ENCODE measurements at regions not wholly inside any gene's neighbourhood (a gene's known extent, or its start where the extent isn't known, plus 50 kb on each side); places are given as distances from the start of the nearest gene placed in this dataset.

DNA sequence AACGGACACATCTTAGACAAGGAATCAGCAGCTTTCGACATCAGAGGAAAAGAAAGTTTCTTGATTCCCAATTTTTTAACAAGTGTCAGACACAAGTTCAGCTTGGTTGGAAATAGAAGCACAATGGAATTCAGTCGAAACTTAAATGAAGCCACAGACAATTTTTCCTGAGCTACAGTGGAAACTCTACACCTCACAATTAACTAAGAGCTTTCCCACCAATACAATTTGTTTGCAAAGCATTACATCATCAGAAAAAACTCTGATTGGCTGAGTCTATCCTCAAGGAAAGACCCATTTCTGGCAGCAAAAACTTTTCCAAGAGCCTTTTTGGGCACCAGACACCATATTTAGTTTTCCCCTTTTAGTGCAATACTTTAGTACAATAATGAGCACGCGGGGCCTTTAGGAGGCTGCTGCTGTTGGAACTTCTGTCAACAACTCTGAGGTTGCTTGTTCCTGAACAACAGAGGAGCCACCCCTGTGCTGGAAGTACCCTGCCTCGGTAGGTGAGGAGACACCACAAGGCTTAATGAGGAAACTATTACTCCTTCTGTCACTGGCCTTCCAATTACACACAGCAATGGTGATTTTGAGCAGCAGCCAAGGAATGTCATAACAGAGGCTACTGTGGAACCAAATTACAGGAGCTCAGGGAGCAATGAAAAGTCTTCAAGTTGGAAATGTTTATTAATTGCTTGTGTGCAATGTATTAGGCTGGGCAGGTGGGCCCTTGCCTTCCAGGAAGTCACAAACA is 61.9 kb upstream of the BARX2 start:
- no peaks in the 10 kb centered on the region for H3K27me3 ChIP-seq (ENCODE audit: insufficient read depth, low read length, poor library complexity)
- H3K79me2 ChIP-seq (ENCODE audit: insufficient read depth, low read length) = no peaks in the 10 kb centered on the region
- H3K4me1 ChIP-seq (ENCODE audit: insufficient read depth, low read length) = no peaks in the 10 kb centered on the region
- TF ChIP-seq EZH2 (IDR thresholded peaks at IDR 0.05; ENCODE audit: borderline replicate concordance, low read depth, low read length, severe bottlenecking) = no peak
- TF ChIP-seq, protein P1, sequence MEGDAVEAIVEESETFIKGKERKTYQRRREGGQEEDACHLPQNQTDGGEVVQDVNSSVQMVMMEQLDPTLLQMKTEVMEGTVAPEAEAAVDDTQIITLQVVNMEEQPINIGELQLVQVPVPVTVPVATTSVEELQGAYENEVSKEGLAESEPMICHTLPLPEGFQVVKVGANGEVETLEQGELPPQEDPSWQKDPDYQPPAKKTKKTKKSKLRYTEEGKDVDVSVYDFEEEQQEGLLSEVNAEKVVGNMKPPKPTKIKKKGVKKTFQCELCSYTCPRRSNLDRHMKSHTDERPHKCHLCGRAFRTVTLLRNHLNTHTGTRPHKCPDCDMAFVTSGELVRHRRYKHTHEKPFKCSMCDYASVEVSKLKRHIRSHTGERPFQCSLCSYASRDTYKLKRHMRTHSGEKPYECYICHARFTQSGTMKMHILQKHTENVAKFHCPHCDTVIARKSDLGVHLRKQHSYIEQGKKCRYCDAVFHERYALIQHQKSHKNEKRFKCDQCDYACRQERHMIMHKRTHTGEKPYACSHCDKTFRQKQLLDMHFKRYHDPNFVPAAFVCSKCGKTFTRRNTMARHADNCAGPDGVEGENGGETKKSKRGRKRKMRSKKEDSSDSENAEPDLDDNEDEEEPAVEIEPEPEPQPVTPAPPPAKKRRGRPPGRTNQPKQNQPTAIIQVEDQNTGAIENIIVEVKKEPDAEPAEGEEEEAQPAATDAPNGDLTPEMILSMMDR (IDR thresholded peaks at IDR 0.05; ENCODE audit: borderline replicate concordance, extremely low read depth, low read length, poor library complexity, severe bottlenecking) = no peak
- H3K9ac ChIP-seq (ENCODE audit: low read depth, low read length) = no peak overlapping the region
- H3K4me2 ChIP-seq (ENCODE audit: insufficient read depth, low read length) = no peak overlapping the region
- no peaks in the 10 kb centered on the region for H3K36me3 ChIP-seq (ENCODE audit: insufficient read depth, low read length)
- DNase-seq (no peak), ATAC-seq (ENCODE audit: insufficient read depth, low read depth) (no peak)
- no peak overlapping the region for H3K27ac ChIP-seq (ENCODE audit: low read length)
- no peak overlapping the region for H2AFZ ChIP-seq (ENCODE audit: low read depth, low read length)
- H3K9me3 ChIP-seq (ENCODE audit: insufficient read depth, low read length, severe bottlenecking) = no peaks in the 10 kb centered on the region
- H4K20me1 ChIP-seq (ENCODE audit: insufficient read depth, low read length) = no peaks in the 10 kb centered on the region
- no peak overlapping the region for H3K4me3 ChIP-seq (ENCODE audit: low read depth in 1 of 2, low read length in 2 of 2)

DNA sequence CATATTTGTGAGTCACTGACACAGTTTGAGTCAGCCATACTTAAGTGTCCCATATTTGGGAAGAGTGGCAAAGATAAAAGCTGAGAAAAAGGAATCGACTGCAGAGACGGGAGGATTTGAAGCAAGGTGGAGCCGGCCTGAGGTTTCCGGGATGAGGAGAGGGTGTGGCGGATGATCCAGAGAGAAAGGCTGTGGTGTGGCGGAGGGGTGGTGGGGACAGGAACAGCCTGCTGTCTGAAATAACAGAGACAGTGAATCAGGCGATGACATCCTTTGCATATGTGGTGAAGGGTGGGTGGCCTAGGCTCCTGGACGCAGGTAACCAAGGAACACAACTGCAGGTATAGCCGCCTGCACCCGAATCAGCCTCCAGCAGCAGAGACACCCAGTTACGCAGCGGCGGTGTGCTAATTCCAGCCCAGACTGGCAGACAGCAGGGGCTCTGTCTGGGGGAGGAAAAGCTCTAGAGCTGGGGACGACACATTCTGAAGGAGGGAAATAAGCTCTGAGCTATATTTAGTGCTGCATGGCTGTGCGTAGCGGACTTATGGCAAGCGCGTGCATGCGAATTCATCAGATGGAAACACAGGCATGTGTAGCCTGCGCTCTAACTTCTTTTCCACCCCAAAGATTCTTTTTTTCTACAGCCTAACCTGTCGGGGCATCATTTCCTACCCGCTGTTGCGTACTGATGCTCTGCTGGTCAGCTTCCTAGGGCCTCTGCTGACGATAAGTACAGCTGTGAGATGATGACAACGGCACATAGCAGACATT is 62.7 kb upstream of the BARX2 start:
- TF ChIP-seq EZH2 (IDR thresholded peaks at IDR 0.05; ENCODE audit: borderline replicate concordance, low read depth, low read length, severe bottlenecking) = no peak
- TF ChIP-seq, protein P1 (IDR thresholded peaks at IDR 0.05; ENCODE audit: borderline replicate concordance, extremely low read depth, low read length, poor library complexity, severe bottlenecking) = no peak
- Histone ChIP-seq H2AFZ (ENCODE audit: low read depth, low read length) (no peak overlapping the region), H3K9me3 (ENCODE audit: insufficient read depth, low read length, severe bottlenecking) (no peaks in the 10 kb centered on the region), H4K20me1 (ENCODE audit: insufficient read depth, low read length) (no peaks in the 10 kb centered on the region), H3K27me3 (ENCODE audit: insufficient read depth, low read length, poor library complexity) (no peaks in the 10 kb centered on the region), H3K9ac (ENCODE audit: low read depth, low read length) (no peak overlapping the region), H3K4me3 (ENCODE audit: low read depth in 1 of 2, low read length in 2 of 2) (no peak overlapping the region), H3K4me2 (ENCODE audit: insufficient read depth, low read length) (no peak overlapping the region), H3K4me1 (ENCODE audit: insufficient read depth, low read length) (no peaks in the 10 kb centered on the region), H3K36me3 (ENCODE audit: insufficient read depth, low read length) (no peaks in the 10 kb centered on the region), H3K27ac (ENCODE audit: low read length) (no peak overlapping the region), H3K79me2 (ENCODE audit: insufficient read depth, low read length) (no peaks in the 10 kb centered on the region)
- DNase-seq (no peak), ATAC-seq (ENCODE audit: insufficient read depth, low read depth) (no peak)

- no peaks in the 10 kb centered on the region for H4K20me1 ChIP-seq (ENCODE audit: insufficient read depth, low read length)
- H3K9me3 ChIP-seq (ENCODE audit: insufficient read depth, low read length, severe bottlenecking) = no peaks in the 10 kb centered on the region
- no peak overlapping the region for H2AFZ ChIP-seq (ENCODE audit: low read depth, low read length)
- H3K9ac ChIP-seq (ENCODE audit: low read depth, low read length) = no peak overlapping the region
- no peaks in the 10 kb centered on the region for H3K4me1 ChIP-seq (ENCODE audit: insufficient read depth, low read length)
- TF ChIP-seq, protein P1 (IDR thresholded peaks at IDR 0.05; ENCODE audit: borderline replicate concordance, extremely low read depth, low read length, poor library complexity, severe bottlenecking) = no peak
- no peak for TF ChIP-seq EZH2 (IDR thresholded peaks at IDR 0.05; ENCODE audit: borderline replicate concordance, low read depth, low read length, severe bottlenecking)
- DNase-seq = no peak
- H3K4me2 ChIP-seq (ENCODE audit: insufficient read depth, low read length) = no peak overlapping the region
- no peaks in the 10 kb centered on the region for H3K79me2 ChIP-seq (ENCODE audit: insufficient read depth, low read length)
- H3K27ac ChIP-seq (ENCODE audit: low read length) = no peak overlapping the region
- ATAC-seq (ENCODE audit: insufficient read depth, low read depth) = no peak
- no peaks in the 10 kb centered on the region for H3K36me3 ChIP-seq (ENCODE audit: insufficient read depth, low read length)
- H3K27me3 ChIP-seq (ENCODE audit: insufficient read depth, low read length, poor library complexity) = no peaks in the 10 kb centered on the region
- no peak overlapping the region for H3K4me3 ChIP-seq (ENCODE audit: low read depth in 1 of 2, low read length in 2 of 2)
Observed at GRCh38 chr11:129308241-129308865, 67.3 kb upstream of the BARX2 start.

Measured in DND-41 (cell line).